HepG2 (cell line): ENCODE measurements at regions not wholly inside any gene's neighbourhood (a gene's known extent, or its start where the extent isn't known, plus 50 kb on each side); places are given as distances from the start of the nearest gene placed in this dataset.

ENCODE experiments used
- ATAC-seq: fragments of 200-7000 bp; cut with Tn5 transposase; 3 replicates; pipeline ENCODE4 v1.9.1; 2020; ENCODE audit warnings: mild to moderate bottlenecking, moderate library complexity
- BruUV-seq: library from RNA; stranded (reverse); fragments of 400-500 nt; replicated peaks from 2 replicates; lab custom pipeline; 2021; lab: Mats Ljungman, UMichigan
- CTCF ChIA-PET: fragments of 300-600 bp; formaldehyde crosslinking; extraction: SDS; loops from one replicate; lab custom pipeline; 2021; ENCODE audit warnings: low total read pairs, inconsistent platforms, low intra/inter-chr PET ratio; lab: Yijun Ruan, JAX
- POLR2A ChIA-PET: fragments of 350-600 bp; sonication (Branson Sonifier 250); formaldehyde crosslinking; loops from one replicate; lab custom pipeline; 2020; ENCODE audit warnings: antibody characterized with exemption, inconsistent platforms; lab: Yijun Ruan, JAX
- DNase-seq: peaks from one replicate; pipeline ENCODE4 v3.0.0-alpha.2; 2015; ENCODE audit warnings: low spot score
- FAIRE-seq: peaks from 3 replicates; lab custom pipeline; 2011; peaks lifted over from hg19 to GRCh38; lab: Jason Lieb, UNC
- H2AFZ ChIP-seq: one replicate; pipeline ENCODE4 v1.6.1; 2011; ENCODE audit warnings: low read length, inconsistent platforms
- H3K27ac ChIP-seq: fragments of 300-600 bp; 3 replicates; pipeline ENCODE4 v1.8.0; 2011; ENCODE audit warnings: mixed run types, mild to moderate bottlenecking, mixed read lengths, low read length, inconsistent platforms; ENCODE audit not compliant: insufficient read depth; ENCODE audit errors: extremely low read length
- H3K27me3 ChIP-seq, 2 experiments: fragments of 200-600 bp in 1 of 2; 2 replicates in 1 of 2; 3 replicates in 1 of 2; pipeline versions ENCODE4 v1.6.0 to v1.8.0; 2011; ENCODE audit warnings: low read length in 2 of 2, mild to moderate bottlenecking in 2 of 2, moderate library complexity in 2 of 2, inconsistent platforms in 1 of 2; ENCODE audit not compliant: insufficient read depth in 2 of 2, control insufficient read depth in 1 of 2
- H3K36me3 ChIP-seq, 2 experiments: fragments of 200-600 bp in 1 of 2; replicated peaks in 1 of 2; 2 replicates in 1 of 2; 3 replicates in 1 of 2; pipeline versions ENCODE4 v1.5.1 to v1.8.0; 2011; ENCODE audit warnings: low read length in 2 of 2, inconsistent platforms in 1 of 2; ENCODE audit not compliant: insufficient read depth in 2 of 2, control insufficient read depth in 1 of 2
- H3K4me1 ChIP-seq: 2 replicates; pipeline ENCODE4 v1.5.1; 2012; ENCODE audit warnings: low read length, inconsistent platforms; ENCODE audit not compliant: insufficient read depth
- H3K4me2 ChIP-seq: 2 replicates; pipeline ENCODE4 v1.6.0; 2011; ENCODE audit warnings: low read depth, low read length, inconsistent platforms
- H3K4me3 ChIP-seq, 3 experiments: fragments of 200-600 bp in 1 of 3; sonication (generic), shearing (Covaris generic) in 1 of 3; replicated peaks in 1 of 3; 2 replicates each; pipeline ENCODE4 v1.5.1; 2011 to 2016; ENCODE audit warnings: low read length in 3 of 3, inconsistent platforms in 2 of 3, low read depth in 2 of 3, mild to moderate bottlenecking in 2 of 3, control low read depth in 1 of 3, mixed read lengths in 1 of 3; ENCODE audit not compliant: insufficient read depth in 1 of 3
- H3K79me2 ChIP-seq: one replicate; pipeline ENCODE4 v1.6.1; 2011; ENCODE audit warnings: low read length, inconsistent platforms; ENCODE audit not compliant: insufficient read depth
- H3K9ac ChIP-seq: 2 replicates; pipeline ENCODE4 v1.6.0; 2011; ENCODE audit warnings: mild to moderate bottlenecking, low read depth, low read length, inconsistent platforms; ENCODE audit not compliant: insufficient read depth
- H3K9me3 ChIP-seq: 2 replicates; pipeline ENCODE4 v1.5.1; 2012; ENCODE audit warnings: mild to moderate bottlenecking, low read length
- H4K20me1 ChIP-seq: 2 replicates; pipeline ENCODE4 v1.6.0; 2011; ENCODE audit warnings: inconsistent platforms, mild to moderate bottlenecking, low read length, moderate library complexity; ENCODE audit not compliant: insufficient read depth
- CEBPG ChIP-seq: IDR thresholded peaks from 2 replicates; pipeline ENCODE4 v1.6.1; 2016
- IKZF4 ChIP-seq: sonication (generic); formaldehyde crosslinking; IDR thresholded peaks from 2 replicates; pipeline ENCODE4 v1.5.1; 2020; ENCODE audit warnings: borderline replicate concordance, mild to moderate bottlenecking, low read depth, missing genetic modification reagents; ENCODE audit errors: not compliant biosample characterization
- JUN ChIP-seq: sonication (generic); formaldehyde crosslinking; IDR thresholded peaks from 2 replicates; pipeline ENCODE4 v1.4.0; 2020; ENCODE audit warnings: mild to moderate bottlenecking, missing genetic modification reagents
- KDM3A ChIP-seq: IDR thresholded peaks from 2 replicates; pipeline ENCODE4 v1.6.1; 2018; ENCODE audit warnings: low read depth, missing compliant biosample characterization
- KLF6 ChIP-seq: IDR thresholded peaks from 2 replicates; pipeline ENCODE4 v1.8.0; 2016; ENCODE audit warnings: missing biosample characterization, missing genetic modification reagents
- MBD4 ChIP-seq: IDR thresholded peaks from 2 replicates; pipeline ENCODE4 v1.6.1; 2012; ENCODE audit warnings: low read length, inconsistent platforms, borderline replicate concordance
- NFRKB ChIP-seq: fragments of 450-650 bp; IDR thresholded peaks from 2 replicates; pipeline ENCODE4 v1.6.1; 2017
- ZBTB7A ChIP-seq: sonication (generic); formaldehyde crosslinking; IDR thresholded peaks from 2 replicates; pipeline ENCODE4 v1.8.0; 2022; ENCODE audit warnings: mild to moderate bottlenecking, missing genetic modification reagents
- ZIK1 ChIP-seq: sonication (generic); formaldehyde crosslinking; IDR thresholded peaks from 2 replicates; pipeline ENCODE4 v1.5.0; 2020; ENCODE audit warnings: mild to moderate bottlenecking, low read depth, missing genetic modification reagents, borderline replicate concordance
- ZNF326 ChIP-seq: sonication (generic); formaldehyde crosslinking; IDR thresholded peaks from 2 replicates; pipeline ENCODE4 v1.4.0; 2020; ENCODE audit warnings: missing genetic modification reagents, borderline replicate concordance
- ZNF841 ChIP-seq: sonication (generic); formaldehyde crosslinking; IDR thresholded peaks from 2 replicates; pipeline ENCODE4 v1.8.1; 2023; ENCODE audit warnings: missing genetic modification reagents, borderline replicate concordance
- ZNF879 ChIP-seq: sonication (generic); formaldehyde crosslinking; IDR thresholded peaks from 2 replicates; pipeline ENCODE4 v1.8.1; 2023; ENCODE audit warnings: missing genetic modification reagents
- WGBS: methylation state at CpG from one replicate; pipeline ENCODE4 v1.1.6; 2017; ENCODE audit warnings: low lambda C conversion rate; 5-methylcytosine and 5-hydroxymethylcytosine counted together
- in situ Hi-C: cut with HindIII; loops from 2 replicates; pipeline ENCODE4 v1.10.0; 2017; ENCODE audit warnings: low pct_unique_long_range_greater_than_20kb; ENCODE audit not compliant: extremely low pct_ligation_motif_present
- intact Hi-C: fragments of 100-400 bp; cut with micrococcal nuclease; formaldehyde crosslinking; loops from one replicate; pipeline ENCODE4 v1.10.0; 2022; ENCODE audit not compliant: unreplicated experiment
- TF ChIP-seq, protein P1 (sequence below): sonication (generic); formaldehyde crosslinking; IDR thresholded peaks from 2 replicates; pipeline ENCODE4 v1.4.0; 2020; ENCODE audit warnings: mild to moderate bottlenecking, missing genetic modification reagents
- TF ChIP-seq, protein P2 (sequence below): IDR thresholded peaks from 2 replicates; pipeline ENCODE4 v1.6.1; 2016; ENCODE audit warnings: mild to moderate bottlenecking
- TF ChIP-seq, protein P3 (sequence below): sonication (generic); formaldehyde crosslinking; IDR thresholded peaks from 2 replicates; pipeline ENCODE4 v1.5.0; 2020; ENCODE audit warnings: mild to moderate bottlenecking, missing genetic modification reagents
- TF ChIP-seq, protein P4 (sequence below): sonication (generic); formaldehyde crosslinking; IDR thresholded peaks from 2 replicates; pipeline ENCODE4 v1.4.0; 2020; ENCODE audit warnings: missing genetic modification reagents
- TF ChIP-seq, protein P5 (sequence below): sonication (generic); formaldehyde crosslinking; IDR thresholded peaks from 2 replicates; pipeline ENCODE4 v1.8.0; 2022; ENCODE audit warnings: mild to moderate bottlenecking, missing genetic modification reagents, moderate library complexity

DNA sequence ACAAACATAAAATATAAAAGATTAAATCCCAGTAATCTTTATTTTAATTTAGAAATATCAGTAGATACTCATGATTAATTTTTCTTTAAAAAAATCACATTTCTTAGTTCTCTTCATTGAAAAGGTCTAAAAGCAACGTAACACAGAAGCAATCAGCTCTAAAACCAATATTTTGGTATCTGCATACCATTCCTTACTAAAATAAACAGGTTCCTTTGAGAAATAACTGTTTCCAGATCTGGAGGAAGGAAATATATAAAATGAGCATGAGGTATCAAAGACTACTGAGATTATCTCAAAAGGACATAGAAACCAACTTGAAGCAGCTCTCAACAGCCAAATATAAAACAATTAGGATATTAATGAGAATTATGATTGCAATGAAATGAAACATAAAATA lies 301.0 kb upstream of the GNAI1 start:
- Histone ChIP-seq H3K27ac (no peak overlapping the region), H4K20me1 (no peaks in the 10 kb centered on the region), H3K36me3 (no peaks in the 10 kb centered on the region), H2AFZ (no peak overlapping the region), H3K4me3 (no peak overlapping the region), H3K79me2 (no peaks in the 10 kb centered on the region), H3K9me3 (no peaks in the 10 kb centered on the region), H3K9ac (no peak overlapping the region), H3K4me1 (no peaks in the 10 kb centered on the region), H3K4me2 (no peak overlapping the region), H3K27me3 (no peaks in the 10 kb centered on the region)
- FAIRE-seq = no peak
- in situ Hi-C loops (no loop called here), intact Hi-C loops (no loop called here)
- no peak for DNase-seq
- ChIA-PET CTCF (no interaction called here), POLR2A (no interaction called here)
- no TSS peak for BruUV-seq
- no peak for ATAC-seq
- WGBS = 0% methylated on average over 1 of the region's 1 CpG
- TF ChIP-seq, protein P1, sequence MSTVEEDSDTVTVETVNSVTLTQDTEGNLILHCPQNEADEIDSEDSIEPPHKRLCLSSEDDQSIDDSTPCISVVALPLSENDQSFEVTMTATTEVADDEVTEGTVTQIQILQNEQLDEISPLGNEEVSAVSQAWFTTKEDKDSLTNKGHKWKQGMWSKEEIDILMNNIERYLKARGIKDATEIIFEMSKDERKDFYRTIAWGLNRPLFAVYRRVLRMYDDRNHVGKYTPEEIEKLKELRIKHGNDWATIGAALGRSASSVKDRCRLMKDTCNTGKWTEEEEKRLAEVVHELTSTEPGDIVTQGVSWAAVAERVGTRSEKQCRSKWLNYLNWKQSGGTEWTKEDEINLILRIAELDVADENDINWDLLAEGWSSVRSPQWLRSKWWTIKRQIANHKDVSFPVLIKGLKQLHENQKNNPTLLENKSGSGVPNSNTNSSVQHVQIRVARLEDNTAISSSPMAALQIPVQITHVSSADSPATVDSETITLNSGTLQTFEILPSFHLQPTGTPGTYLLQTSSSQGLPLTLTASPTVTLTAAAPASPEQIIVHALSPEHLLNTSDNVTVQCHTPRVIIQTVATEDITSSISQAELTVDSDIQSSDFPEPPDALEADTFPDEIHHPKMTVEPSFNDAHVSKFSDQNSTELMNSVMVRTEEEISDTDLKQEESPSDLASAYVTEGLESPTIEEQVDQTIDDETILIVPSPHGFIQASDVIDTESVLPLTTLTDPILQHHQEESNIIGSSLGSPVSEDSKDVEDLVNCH (CRISPR knock-in tag) = no peak
- no peak for TF ChIP-seq ZIK1 (CRISPR knock-in tag)
- TF ChIP-seq ZBTB7A (CRISPR knock-in tag) = no peak
- TF ChIP-seq MBD4 = no peak
- TF ChIP-seq, protein P2, sequence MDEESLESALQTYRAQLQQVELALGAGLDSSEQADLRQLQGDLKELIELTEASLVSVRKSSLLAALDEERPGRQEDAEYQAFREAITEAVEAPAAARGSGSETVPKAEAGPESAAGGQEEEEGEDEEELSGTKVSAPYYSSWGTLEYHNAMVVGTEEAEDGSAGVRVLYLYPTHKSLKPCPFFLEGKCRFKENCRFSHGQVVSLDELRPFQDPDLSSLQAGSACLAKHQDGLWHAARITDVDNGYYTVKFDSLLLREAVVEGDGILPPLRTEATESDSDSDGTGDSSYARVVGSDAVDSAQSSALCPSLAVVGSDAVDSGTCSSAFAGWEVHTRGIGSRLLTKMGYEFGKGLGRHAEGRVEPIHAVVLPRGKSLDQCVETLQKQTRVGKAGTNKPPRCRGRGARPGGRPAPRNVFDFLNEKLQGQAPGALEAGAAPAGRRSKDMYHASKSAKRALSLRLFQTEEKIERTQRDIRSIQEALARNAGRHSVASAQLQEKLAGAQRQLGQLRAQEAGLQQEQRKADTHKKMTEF = no peak
- no peak for TF ChIP-seq JUN (CRISPR knock-in tag)
- TF ChIP-seq KDM3A (CRISPR knock-in tag) = no peak
- no peak for TF ChIP-seq ZNF326 (CRISPR knock-in tag)
- TF ChIP-seq IKZF4 (CRISPR knock-in tag) = no peak
- no peak for TF ChIP-seq NFRKB
- TF ChIP-seq, protein P3, sequence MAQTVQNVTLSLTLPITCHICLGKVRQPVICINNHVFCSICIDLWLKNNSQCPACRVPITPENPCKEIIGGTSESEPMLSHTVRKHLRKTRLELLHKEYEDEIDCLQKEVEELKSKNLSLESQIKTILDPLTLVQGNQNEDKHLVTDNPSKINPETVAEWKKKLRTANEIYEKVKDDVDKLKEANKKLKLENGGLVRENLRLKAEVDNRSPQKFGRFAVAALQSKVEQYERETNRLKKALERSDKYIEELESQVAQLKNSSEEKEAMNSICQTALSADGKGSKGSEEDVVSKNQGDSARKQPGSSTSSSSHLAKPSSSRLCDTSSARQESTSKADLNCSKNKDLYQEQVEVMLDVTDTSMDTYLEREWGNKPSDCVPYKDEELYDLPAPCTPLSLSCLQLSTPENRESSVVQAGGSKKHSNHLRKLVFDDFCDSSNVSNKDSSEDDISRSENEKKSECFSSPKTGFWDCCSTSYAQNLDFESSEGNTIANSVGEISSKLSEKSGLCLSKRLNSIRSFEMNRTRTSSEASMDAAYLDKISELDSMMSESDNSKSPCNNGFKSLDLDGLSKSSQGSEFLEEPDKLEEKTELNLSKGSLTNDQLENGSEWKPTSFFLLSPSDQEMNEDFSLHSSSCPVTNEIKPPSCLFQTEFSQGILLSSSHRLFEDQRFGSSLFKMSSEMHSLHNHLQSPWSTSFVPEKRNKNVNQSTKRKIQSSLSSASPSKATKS = no peak
- no peak for TF ChIP-seq ZNF879 (CRISPR knock-in tag)
- TF ChIP-seq ZNF841 (CRISPR knock-in tag) = no peak
- TF ChIP-seq, protein P4, sequence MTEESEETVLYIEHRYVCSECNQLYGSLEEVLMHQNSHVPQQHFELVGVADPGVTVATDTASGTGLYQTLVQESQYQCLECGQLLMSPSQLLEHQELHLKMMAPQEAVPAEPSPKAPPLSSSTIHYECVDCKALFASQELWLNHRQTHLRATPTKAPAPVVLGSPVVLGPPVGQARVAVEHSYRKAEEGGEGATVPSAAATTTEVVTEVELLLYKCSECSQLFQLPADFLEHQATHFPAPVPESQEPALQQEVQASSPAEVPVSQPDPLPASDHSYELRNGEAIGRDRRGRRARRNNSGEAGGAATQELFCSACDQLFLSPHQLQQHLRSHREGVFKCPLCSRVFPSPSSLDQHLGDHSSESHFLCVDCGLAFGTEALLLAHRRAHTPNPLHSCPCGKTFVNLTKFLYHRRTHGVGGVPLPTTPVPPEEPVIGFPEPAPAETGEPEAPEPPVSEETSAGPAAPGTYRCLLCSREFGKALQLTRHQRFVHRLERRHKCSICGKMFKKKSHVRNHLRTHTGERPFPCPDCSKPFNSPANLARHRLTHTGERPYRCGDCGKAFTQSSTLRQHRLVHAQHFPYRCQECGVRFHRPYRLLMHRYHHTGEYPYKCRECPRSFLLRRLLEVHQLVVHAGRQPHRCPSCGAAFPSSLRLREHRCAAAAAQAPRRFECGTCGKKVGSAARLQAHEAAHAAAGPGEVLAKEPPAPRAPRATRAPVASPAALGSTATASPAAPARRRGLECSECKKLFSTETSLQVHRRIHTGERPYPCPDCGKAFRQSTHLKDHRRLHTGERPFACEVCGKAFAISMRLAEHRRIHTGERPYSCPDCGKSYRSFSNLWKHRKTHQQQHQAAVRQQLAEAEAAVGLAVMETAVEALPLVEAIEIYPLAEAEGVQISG (CRISPR knock-in tag) = no peak
- TF ChIP-seq KLF6 (CRISPR knock-in tag) = no peak
- TF ChIP-seq, protein P5, sequence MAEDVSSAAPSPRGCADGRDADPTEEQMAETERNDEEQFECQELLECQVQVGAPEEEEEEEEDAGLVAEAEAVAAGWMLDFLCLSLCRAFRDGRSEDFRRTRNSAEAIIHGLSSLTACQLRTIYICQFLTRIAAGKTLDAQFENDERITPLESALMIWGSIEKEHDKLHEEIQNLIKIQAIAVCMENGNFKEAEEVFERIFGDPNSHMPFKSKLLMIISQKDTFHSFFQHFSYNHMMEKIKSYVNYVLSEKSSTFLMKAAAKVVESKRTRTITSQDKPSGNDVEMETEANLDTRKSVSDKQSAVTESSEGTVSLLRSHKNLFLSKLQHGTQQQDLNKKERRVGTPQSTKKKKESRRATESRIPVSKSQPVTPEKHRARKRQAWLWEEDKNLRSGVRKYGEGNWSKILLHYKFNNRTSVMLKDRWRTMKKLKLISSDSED = no peak
- TF ChIP-seq CEBPG (CRISPR knock-in tag) = no peak
